LoVo (cell line): ENCODE measurements at regions not wholly inside any gene's neighbourhood (a gene's known extent, or its start where the extent isn't known, plus 50 kb on each side); places are given as distances from the start of the nearest gene placed in this dataset.

Source experiments
- DNase-seq: peaks from one replicate; pipeline ENCODE4 v3.0.0-alpha.2; 2016; ENCODE audit warnings: low spot score

GRCh38 chr6:2429460-2429859, 184.1 kb upstream of the GMDS start:
- DNase-seq = no peak

DNA sequence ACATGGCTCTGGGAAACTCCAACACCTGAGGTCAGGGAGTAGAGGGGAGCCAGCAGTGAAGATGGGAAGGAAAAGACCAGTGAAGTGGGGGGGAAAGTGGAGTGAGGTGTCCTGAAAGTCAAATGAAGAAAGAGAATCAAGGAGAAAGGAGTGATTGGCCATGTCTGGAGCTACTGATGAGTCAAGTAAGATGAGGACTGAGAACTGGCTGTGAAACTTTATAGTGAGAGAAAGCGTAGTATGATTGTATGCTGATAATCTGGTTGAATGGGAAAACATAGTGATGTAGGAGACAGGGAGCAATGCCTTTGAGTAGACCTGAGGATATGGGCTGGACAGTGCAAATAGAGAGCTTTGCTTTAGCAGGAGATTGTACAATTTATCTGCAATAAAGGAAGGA, 183.6 kb upstream of the GMDS start:
- no peak for DNase-seq

DNA sequence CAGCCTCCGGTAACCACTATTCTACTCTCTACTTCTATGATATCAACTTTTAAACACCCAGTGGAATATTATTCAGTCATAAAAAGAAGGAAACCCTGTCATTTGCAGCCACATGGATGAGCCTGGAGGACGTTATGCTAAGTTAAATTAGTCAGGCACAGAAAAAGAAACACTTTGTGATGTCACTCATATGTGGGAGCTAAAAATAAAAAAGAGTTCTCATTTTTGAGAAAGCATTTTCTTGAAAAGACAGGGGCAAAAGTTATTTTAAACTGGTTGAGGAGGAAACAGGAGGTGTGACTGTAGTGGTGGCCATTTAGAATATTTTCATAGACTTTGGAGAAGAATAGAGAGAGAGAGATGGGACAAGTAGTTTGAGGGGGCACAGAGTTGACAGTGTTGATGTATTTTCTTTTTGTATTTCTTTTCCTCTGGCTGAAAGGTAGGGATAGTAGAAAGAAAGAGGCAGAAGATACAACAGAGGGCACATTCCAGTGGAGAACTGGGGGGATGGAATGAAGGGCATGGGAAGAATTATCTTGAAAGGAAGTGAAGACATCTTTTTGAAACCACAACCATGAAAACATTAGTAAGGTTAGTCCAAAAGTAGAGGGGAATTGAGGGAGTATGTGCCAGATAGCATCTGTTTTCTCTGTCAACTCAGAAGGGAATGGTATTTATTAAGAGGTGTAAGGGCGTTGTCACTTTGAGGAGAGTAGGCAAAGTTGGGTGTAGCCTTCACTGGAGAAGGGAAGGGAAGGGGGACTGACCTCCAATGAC, 181.3 kb upstream of the GMDS start:
- no peak for DNase-seq

- DNase-seq = no peak
Observed at GRCh38 chr6:2416128-2416712, 170.8 kb upstream of the GMDS start.

DNA sequence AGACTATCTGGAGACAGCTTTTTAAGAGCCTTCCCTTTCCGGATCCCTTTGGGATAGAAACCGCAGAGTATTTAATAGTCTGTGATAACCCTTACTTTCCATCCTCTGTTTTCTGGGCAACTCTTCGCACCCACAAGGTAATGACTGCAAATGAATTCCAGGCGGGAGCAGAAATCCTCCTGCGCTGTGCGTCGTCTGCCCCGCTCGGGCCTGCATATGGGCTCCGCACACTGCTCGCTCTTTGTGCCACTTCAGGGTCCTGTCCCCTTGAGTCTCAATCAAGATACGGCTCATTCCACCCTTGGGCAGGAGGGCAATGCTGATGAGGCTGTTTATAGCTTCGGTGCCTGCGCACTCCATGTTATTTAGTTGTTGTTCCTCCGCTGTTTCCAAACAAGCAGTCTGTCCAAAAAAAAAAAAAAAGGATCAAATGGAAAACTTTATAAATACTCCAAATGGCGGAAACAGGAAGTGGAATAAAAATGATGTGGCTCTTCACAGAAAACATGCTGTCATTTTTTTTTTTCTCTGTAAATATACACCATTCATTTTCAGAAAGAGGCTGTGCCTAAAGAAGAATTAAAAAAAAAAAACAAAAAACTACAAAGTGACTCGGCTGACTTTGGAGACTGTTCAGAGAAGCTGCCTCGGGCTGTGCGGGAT, 169.6 kb upstream of the GMDS start:
- no peak for DNase-seq

DNA sequence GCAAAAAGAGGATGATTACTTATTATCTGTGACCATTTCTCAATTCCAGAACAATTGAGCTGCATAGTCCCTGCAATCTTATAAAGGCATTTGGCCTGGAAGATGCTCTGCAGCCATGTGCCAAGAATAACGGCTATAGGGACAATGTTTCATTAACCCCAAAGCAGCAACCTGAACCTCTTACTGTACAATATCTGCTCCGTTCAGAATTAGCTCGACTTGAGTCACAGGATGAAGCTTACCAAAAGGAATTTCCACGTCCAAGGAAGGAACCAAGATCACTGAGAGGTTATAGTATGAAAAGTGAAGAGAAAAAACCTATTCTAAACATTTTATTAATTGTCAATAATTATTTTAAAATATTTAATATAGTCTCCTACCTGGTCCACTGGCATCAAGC, 167.3 kb upstream of the GMDS start:
- no peak for DNase-seq

GRCh38 chr6:2410656-2411380, 165.4 kb upstream of the GMDS start:
- no peak for DNase-seq

GRCh38 chr6:2407525-2407924, 162.1 kb upstream of the GMDS start:
- no peak for DNase-seq

DNA sequence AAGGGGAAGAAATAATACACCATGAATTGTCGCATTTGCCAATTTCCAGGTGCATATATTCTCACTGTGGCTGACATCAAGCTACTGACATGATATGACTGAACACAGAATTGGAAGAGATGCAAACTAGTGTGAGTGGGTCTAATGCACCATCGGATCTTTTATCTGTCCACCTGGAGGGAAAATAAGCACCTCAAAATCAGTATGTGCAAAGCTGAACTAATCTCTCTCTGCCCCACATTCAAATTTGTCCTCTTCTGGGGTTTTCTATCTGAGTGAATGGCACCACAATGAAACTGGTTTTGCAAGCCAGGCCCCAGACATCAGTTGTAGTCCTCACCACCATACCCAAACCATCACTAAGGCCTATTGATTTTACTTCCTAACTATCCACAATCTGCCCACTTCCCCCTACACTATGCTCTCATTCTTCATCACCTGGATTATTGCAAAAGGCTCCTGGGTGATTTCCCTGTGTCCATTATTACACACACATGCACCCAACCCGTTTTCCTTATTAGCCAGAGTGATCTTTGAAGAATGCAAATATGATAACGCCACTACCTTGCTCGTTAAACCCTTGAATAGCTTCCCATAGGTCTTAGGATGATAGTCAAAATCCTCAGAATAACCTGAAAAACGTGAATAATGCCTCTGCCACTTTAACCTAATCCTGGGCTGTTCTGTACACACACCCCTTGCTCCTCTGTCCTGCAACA, 159.0 kb upstream of the GMDS start:
- no peak for DNase-seq

- DNase-seq = no peak
Observed at GRCh38 chr6:2403546-2403945, 158.1 kb upstream of the GMDS start.

GRCh38 chr6:2396846-2397630, 151.6 kb upstream of the GMDS start:
- no peak for DNase-seq

- no peak for DNase-seq
Observed at GRCh38 chr6:2396042-2396657, 150.7 kb upstream of the GMDS start.

GRCh38 chr6:2388554-2389324, 143.3 kb upstream of the GMDS start:
- DNase-seq = no peak

- no peak for DNase-seq
Observed at GRCh38 chr6:2387445-2387844, 142.0 kb upstream of the GMDS start.

- no peak for DNase-seq
Observed at GRCh38 chr6:2385471-2385983, 140.1 kb upstream of the GMDS start.

DNA sequence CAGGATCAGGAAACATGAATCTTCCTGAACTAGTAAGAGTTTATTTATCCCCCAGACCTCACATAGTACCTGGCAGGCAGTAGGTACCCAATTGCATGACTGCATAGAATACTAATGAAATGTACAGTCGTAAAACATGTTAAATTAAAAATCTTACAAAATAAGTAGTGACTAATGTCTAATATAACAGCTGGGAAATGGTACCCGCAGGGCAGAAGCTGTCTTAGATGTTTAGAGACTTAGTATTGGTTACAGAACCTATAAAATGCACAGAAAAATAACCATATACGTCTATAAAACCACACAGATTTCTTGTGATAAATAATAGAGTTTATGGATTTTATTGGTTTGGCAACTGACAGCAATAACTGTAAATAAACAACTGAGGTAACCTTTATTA, 139.1 kb upstream of the GMDS start:
- no peak for DNase-seq

DNA sequence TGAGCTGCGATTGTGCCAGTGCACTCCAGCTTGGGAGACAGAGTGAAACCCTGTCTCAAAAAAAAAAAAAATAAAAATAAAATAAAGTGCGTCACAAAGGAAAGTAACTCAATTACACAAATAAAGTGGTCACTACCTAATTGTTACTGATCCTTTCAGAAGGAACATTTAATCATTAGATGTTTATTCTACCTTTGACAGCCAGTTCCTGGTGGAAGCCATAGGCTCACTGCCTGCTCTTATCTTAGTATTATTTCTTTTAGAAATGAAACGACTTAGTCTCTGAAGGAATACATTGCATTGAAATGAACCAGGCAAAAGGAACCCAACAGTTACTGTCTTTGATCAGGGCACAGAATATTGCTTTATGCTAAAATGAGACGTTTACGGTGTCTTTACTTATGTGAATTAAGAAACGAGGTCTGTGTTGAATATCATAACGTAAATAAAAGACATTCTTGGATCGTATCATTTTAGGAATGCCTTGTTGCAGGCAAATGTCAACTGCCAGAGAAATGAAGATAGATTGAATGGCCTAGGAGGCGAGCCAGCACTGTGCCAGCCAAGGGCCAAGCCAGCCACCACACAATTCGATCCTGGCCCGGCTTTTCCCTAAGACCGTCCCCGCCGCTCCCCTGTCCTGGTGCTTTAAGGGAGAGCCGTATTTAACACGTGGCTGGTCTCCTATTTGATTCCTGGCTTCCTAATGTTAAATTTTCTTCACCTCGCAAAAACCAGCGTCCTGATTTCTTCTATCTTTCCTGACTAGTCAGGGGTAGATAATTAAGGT, 136.7 kb upstream of the GMDS start:
- no peak for DNase-seq

DNA sequence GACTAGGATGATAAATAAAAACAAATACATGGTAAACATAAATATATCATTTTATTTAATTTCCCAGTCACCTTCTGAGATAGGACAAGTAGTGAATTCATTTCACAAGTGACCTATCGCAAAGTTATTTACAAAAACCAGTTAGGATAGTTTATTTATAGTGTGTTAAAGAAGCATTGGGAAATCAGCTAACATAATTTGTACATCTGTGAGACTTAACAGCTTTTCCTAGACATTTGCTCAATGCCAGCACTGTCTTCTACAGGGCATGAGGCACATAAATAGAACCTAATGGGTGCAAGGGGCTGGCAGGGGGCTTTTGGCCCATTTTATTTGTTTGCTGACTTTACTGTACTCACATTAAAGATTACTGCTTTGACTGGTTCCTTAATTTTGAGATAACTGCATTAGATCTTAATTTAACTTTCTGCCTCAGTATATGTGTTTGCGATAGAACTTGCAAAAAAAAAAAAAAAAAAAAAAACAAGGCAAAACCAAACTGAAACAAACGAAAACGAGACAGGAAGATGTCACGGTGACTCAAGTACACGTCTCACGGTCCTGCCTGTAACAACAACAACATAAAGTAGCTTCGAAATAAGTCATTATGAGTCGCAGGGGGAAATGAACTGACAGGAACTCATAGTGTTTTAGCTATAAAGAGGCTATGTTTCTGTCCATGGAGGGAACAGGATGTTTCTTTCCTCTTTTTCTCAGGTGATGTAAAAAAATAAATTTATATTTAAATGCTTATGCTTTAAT, 133.7 kb upstream of the GMDS start:
- no peak for DNase-seq
